Endodermal cell (in vitro differentiated cells): ENCODE measurements at regions not wholly inside any gene's neighbourhood (a gene's known extent, or its start where the extent isn't known, plus 50 kb on each side); places are given as distances from the start of the nearest gene placed in this dataset.

Experiments used
- DNase-seq: peaks from one replicate; pipeline ENCODE4 v3.0.0-alpha.2; 2017
- H3K27ac ChIP-seq: 2 replicates; pipeline ENCODE4 v1.5.1; 2013; ENCODE audit warnings: mild to moderate bottlenecking, low read depth, low read length, moderate library complexity
- H3K27me3 ChIP-seq: 2 replicates; pipeline ENCODE4 v1.6.1; 2013; ENCODE audit warnings: mild to moderate bottlenecking, low read length, moderate library complexity; ENCODE audit not compliant: insufficient read depth, control insufficient read depth, poor library complexity, severe bottlenecking
- H3K36me3 ChIP-seq: 2 replicates; pipeline ENCODE4 v1.7.0; 2013; ENCODE audit warnings: mild to moderate bottlenecking, low read length, moderate library complexity; ENCODE audit not compliant: control insufficient read depth, insufficient read depth
- H3K4me1 ChIP-seq: one replicate; pipeline ENCODE4 v1.7.0; 2013; ENCODE audit warnings: low read length; ENCODE audit not compliant: control insufficient read depth, insufficient read depth
- H3K4me3 ChIP-seq: 2 replicates; pipeline ENCODE4 v1.5.1; 2013; ENCODE audit warnings: mild to moderate bottlenecking, low read length, moderate library complexity
- H3K9ac ChIP-seq: 2 replicates; pipeline ENCODE4 v1.6.1; 2013; ENCODE audit warnings: mild to moderate bottlenecking, low read length, moderate library complexity; ENCODE audit not compliant: poor library complexity, severe bottlenecking; ENCODE audit errors: extremely low read depth
- H3K9me3 ChIP-seq: 2 replicates; pipeline ENCODE4 v1.6.1; 2013; ENCODE audit warnings: mild to moderate bottlenecking, low read length, moderate library complexity; ENCODE audit not compliant: control insufficient read depth
- H3K27ac Mint-ChIP-seq: 2 replicates; pipeline ENCODE4 v1.8.0; 2020; ENCODE audit warnings: mixed read lengths
- H3K27me3 Mint-ChIP-seq: 2 replicates; pipeline ENCODE4 v1.8.0; 2021; ENCODE audit warnings: mild to moderate bottlenecking, mixed read lengths; ENCODE audit not compliant: insufficient read depth
- H3K36me3 Mint-ChIP-seq: 2 replicates; pipeline ENCODE4 v1.8.0; 2020; ENCODE audit warnings: low read depth, mixed read lengths
- H3K4me1 Mint-ChIP-seq: 2 replicates; pipeline ENCODE4 v1.8.0; 2020; ENCODE audit warnings: mixed read lengths
- H3K4me3 Mint-ChIP-seq: 2 replicates; pipeline ENCODE4 v1.8.0; 2020; ENCODE audit warnings: mild to moderate bottlenecking, moderate library complexity, mixed read lengths
- H3K9me3 Mint-ChIP-seq: 2 replicates; pipeline ENCODE4 v1.8.0; 2020; ENCODE audit warnings: mild to moderate bottlenecking, mixed read lengths
- CTCF ChIP-seq: fragments of 200-600 bp; sonication (generic); conservative IDR thresholded peaks from 2 replicates; pipeline ENCODE4 v1.5.0; 2021; ENCODE audit warnings: antibody characterized with exemption, mild to moderate bottlenecking
- WGBS, 2 experiments: methylation state at CpG; one replicate each; pipeline versions ENCODE4 v1.1.5 to v1.1.7; 2013; ENCODE audit warnings: missing lambda C conversion rate in 2 of 2, mixed read lengths in 1 of 2; ENCODE audit not compliant: insufficient coverage in 1 of 2, insufficient read length in 1 of 2; 5-methylcytosine and 5-hydroxymethylcytosine counted together

DNA sequence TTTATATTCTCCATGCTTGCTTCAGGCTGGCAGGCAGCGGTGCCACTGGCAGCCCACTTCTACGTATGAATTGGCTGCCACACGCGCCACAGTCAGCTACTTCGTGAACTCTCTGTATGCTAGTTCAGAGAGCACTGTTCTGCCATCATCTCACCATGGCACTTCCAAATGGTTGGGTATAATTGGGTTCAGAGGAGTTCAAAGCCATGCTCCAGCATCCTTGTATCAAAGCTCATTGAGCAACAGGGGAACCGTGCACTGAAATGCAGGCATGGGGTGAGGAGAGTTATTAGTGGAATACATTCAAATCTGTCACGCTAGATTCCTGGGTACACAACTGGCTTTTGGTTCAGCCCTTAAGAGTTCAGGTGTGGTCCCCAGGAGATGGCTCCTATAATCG lies 519.9 kb upstream of the NOX3 start:
- no peak for DNase-seq
- H3K36me3 ChIP-seq: no peaks in the 10 kb centered on the region
- no peaks in the 10 kb centered on the region for H3K4me1 ChIP-seq
- no peak overlapping the region for H3K9ac ChIP-seq
- peaks cover 2% of the 10 kb centered on the region for H3K4me1 Mint-ChIP-seq
- no peaks in the 10 kb centered on the region for H3K9me3 Mint-ChIP-seq
- no peaks in the 10 kb centered on the region for H3K36me3 Mint-ChIP-seq
- H3K4me3 Mint-ChIP-seq: no peak overlapping the region
- no peak overlapping the region for H3K27ac ChIP-seq
- no peaks in the 10 kb centered on the region for H3K9me3 ChIP-seq
- WGBS, 2 experiments: 96 to 98% methylated on average over 5 to 8 of the region's 8 CpGs
- no peak overlapping the region for H3K27ac Mint-ChIP-seq
- no peak for TF ChIP-seq CTCF
- H3K4me3 ChIP-seq: no peak overlapping the region
- H3K27me3 ChIP-seq: no peaks in the 10 kb centered on the region
- H3K27me3 Mint-ChIP-seq: no peaks in the 10 kb centered on the region

DNA sequence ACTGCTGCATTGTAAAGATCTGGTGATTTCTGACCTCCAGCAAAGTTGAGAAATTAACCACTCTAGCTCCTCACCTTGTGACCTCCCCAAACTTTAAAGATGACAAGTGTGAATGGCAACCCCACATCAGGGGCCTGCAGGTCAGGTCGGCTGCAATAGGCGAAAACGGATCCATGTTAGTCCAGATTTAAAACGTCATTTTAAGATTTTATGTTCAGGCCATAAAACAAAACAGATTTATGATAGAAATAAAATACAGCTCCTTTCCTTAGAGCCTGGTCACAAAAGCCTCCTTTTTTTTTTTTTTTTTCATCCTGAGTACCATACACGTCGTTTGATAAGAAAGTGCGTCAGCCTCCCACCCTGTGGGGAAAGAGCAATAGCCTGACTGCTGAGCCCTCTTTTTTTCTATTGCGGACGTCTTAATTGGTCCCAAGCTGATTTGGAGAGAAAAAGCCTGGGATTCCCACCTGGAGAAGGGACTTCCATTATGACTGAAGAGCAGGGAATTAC lies 519.2 kb upstream of the NOX3 start:
- Mint-ChIP-seq H3K36me3 (no peaks in the 10 kb centered on the region), H3K4me1 (peaks cover 2% of the 10 kb centered on the region), H3K27ac (no peak overlapping the region), H3K4me3 (no peak overlapping the region), H3K27me3 (no peaks in the 10 kb centered on the region), H3K9me3 (no peaks in the 10 kb centered on the region)
- Histone ChIP-seq H3K27me3 (no peaks in the 10 kb centered on the region), H3K4me3 (no peak overlapping the region), H3K4me1 (no peaks in the 10 kb centered on the region), H3K36me3 (no peaks in the 10 kb centered on the region), H3K9ac (no peak overlapping the region), H3K27ac (no peak overlapping the region), H3K9me3 (no peaks in the 10 kb centered on the region)
- WGBS, 2 experiments: 90 to 100% methylated on average over 5 to 9 of the region's 9 CpGs
- DNase-seq: no peak
- TF ChIP-seq CTCF: no peak

GRCh38 chr6:155974359-155974758 lies 518.7 kb upstream of the NOX3 start:
- 96 to 97% methylated on average over 7 to 17 of the region's 17 CpGs for WGBS, 2 experiments

More at GRCh38 chr6:155974359-155974758, 518.7 kb upstream of the NOX3 start:
- Histone ChIP-seq H3K27me3 (no peaks in the 10 kb centered on the region), H3K36me3 (no peaks in the 10 kb centered on the region), H3K9ac (no peak overlapping the region), H3K9me3 (no peaks in the 10 kb centered on the region), H3K4me1 (no peaks in the 10 kb centered on the region), H3K27ac (no peak overlapping the region), H3K4me3 (no peak overlapping the region)
- H3K9me3 Mint-ChIP-seq: no peaks in the 10 kb centered on the region
- no peak for DNase-seq
- no peak for TF ChIP-seq CTCF
- no peak overlapping the region for H3K4me3 Mint-ChIP-seq
- no peak overlapping the region for H3K27ac Mint-ChIP-seq
- no peaks in the 10 kb centered on the region for H3K36me3 Mint-ChIP-seq
- H3K4me1 Mint-ChIP-seq: peaks cover 2% of the 10 kb centered on the region
- no peaks in the 10 kb centered on the region for H3K27me3 Mint-ChIP-seq
